ENCODE measurements at regions not wholly inside any gene's neighbourhood (a gene's known extent, or its start where the extent isn't known, plus 50 kb on each side); places are given as distances from the start of the nearest gene placed in this dataset.

DNA sequence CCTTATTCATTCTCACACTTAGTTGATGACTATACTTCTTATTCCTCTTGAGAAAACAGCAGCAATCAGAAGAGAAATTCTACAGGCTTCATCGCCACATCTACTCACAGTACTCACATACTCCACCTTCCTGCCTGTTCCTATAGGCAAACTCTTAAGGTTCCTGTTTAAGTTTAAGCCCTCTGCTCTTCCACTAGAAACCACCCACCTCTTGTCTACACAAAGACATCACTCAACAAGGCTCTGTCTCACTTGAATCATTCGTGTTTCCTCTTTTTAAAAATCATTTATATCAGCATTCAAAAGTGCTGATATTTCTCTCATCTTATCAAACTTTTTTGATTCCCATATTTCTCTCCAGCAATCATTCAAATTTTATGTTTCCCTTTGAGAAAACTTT lies 85.5 kb upstream of the ADO start:
- H3K4me1 Mint-ChIP-seq, result no peaks in the 10 kb centered on the region
- no peak overlapping the region for H3K27ac Mint-ChIP-seq
- no peak overlapping the region for H3K23ac ChIP-seq (ENCODE audit: insufficient read length, low read depth, low read length)
- no peak overlapping the region for H2BK120ac ChIP-seq (ENCODE audit: low read depth, low read length, poor library complexity, severe bottlenecking)
- no peaks in the 10 kb centered on the region for H3K79me2 ChIP-seq (ENCODE audit: insufficient read depth, low read length)
- H4K20me1 ChIP-seq (ENCODE audit: control insufficient read depth, insufficient read depth, insufficient read length), result no peaks in the 10 kb centered on the region
- H3K14ac ChIP-seq (ENCODE audit: insufficient read depth, low read length), result no peak overlapping the region
- no peak overlapping the region for H4K91ac ChIP-seq (ENCODE audit: insufficient read length, low read depth, low read length)
- H3K9me3 ChIP-seq (ENCODE audit: control insufficient read depth, low read depth, low read length), result no peaks in the 10 kb centered on the region
- no peak overlapping the region for H2BK15ac ChIP-seq (ENCODE audit: low read depth, low read length)
- H2BK5ac ChIP-seq (ENCODE audit: insufficient read length, low read length), result no peak overlapping the region
- H3T11ph ChIP-seq (ENCODE audit: low read length), result no peak overlapping the region
- no peak overlapping the region for H2BK20ac ChIP-seq (ENCODE audit: low read depth, low read length, poor library complexity, severe bottlenecking)
- WGBS (ENCODE audit: extremely low coverage, insufficient read length, low lambda C conversion rate), result no CpG with 5 or more reads among the region's 2 CpGs
- H4K5ac ChIP-seq (ENCODE audit: insufficient read length, low read depth, low read length), result no peak overlapping the region
- no peak overlapping the region for H3K27ac ChIP-seq (ENCODE audit: insufficient read length, low read depth, low read length)
- no peaks in the 10 kb centered on the region for H3K27me3 ChIP-seq (ENCODE audit: insufficient read depth, low read length)
- H3K4me1 ChIP-seq (ENCODE audit: insufficient read depth, low read length), result no peaks in the 10 kb centered on the region
- no peak overlapping the region for H3K18ac ChIP-seq (ENCODE audit: insufficient read length, low read depth, low read length)
- H3K9me3 Mint-ChIP-seq, result no peaks in the 10 kb centered on the region
- no peak overlapping the region for H3K4me2 ChIP-seq (ENCODE audit: insufficient read depth, insufficient read length, low read length)
- no peaks in the 10 kb centered on the region for H3K36me3 Mint-ChIP-seq (ENCODE audit: insufficient read depth in 1 of 3, low read depth in 3 of 3)
- no peaks in the 10 kb centered on the region for H3K27me3 Mint-ChIP-seq (ENCODE audit: low read depth)
- H2BK12ac ChIP-seq (ENCODE audit: insufficient read length, low read depth, low read length), result no peak overlapping the region
- H3K56ac ChIP-seq (ENCODE audit: insufficient read length, low read depth, low read length), result no peak overlapping the region
- no peak overlapping the region for H2AFZ ChIP-seq (ENCODE audit: low read length)
- no peaks in the 10 kb centered on the region for H3K79me1 ChIP-seq (ENCODE audit: insufficient read depth, low read depth, low read length, poor library complexity, severe bottlenecking)
- no peak overlapping the region for H3K4ac ChIP-seq (ENCODE audit: low read depth, low read length)
- H3K4me3 Mint-ChIP-seq, result no peak overlapping the region
- H3K9ac ChIP-seq (ENCODE audit: extremely low read depth, insufficient read length, low read length), result no peak overlapping the region
- H3K23me2 ChIP-seq (ENCODE audit: insufficient read length, low read depth, low read length, poor library complexity, severe bottlenecking), result no peaks in the 10 kb centered on the region
- no peak for DNase-seq
- TF ChIP-seq, protein P1, sequence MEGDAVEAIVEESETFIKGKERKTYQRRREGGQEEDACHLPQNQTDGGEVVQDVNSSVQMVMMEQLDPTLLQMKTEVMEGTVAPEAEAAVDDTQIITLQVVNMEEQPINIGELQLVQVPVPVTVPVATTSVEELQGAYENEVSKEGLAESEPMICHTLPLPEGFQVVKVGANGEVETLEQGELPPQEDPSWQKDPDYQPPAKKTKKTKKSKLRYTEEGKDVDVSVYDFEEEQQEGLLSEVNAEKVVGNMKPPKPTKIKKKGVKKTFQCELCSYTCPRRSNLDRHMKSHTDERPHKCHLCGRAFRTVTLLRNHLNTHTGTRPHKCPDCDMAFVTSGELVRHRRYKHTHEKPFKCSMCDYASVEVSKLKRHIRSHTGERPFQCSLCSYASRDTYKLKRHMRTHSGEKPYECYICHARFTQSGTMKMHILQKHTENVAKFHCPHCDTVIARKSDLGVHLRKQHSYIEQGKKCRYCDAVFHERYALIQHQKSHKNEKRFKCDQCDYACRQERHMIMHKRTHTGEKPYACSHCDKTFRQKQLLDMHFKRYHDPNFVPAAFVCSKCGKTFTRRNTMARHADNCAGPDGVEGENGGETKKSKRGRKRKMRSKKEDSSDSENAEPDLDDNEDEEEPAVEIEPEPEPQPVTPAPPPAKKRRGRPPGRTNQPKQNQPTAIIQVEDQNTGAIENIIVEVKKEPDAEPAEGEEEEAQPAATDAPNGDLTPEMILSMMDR (conservative IDR thresholded peaks at IDR 0.05), result no peak
- no peak overlapping the region for H4K8ac ChIP-seq (replicated peaks; ENCODE audit: insufficient read length, low read depth, low read length)
- no peak overlapping the region for H2AK5ac ChIP-seq (ENCODE audit: insufficient read length, low read length)

Measured in H9 (cell line).